Adipocyte (in vitro differentiated cells): ENCODE measurements at regions not wholly inside any gene's neighbourhood (a gene's known extent, or its start where the extent isn't known, plus 50 kb on each side); places are given as distances from the start of the nearest gene placed in this dataset.

Experiments
- DNase-seq: peaks from one replicate; pipeline ENCODE4 v3.0.0-alpha.2; 2015; ENCODE audit warnings: low read depth
- H3K27me3 ChIP-seq: replicated peaks from 2 replicates; pipeline ENCODE4 v1.7.0; 2013; ENCODE audit warnings: mild to moderate bottlenecking, low read length, moderate library complexity; ENCODE audit not compliant: control insufficient read depth, insufficient read depth
- H3K36me3 ChIP-seq: 2 replicates; pipeline ENCODE4 v1.7.0; 2013; ENCODE audit warnings: low read length, mild to moderate bottlenecking, moderate library complexity; ENCODE audit not compliant: control insufficient read depth, insufficient read depth, severe bottlenecking
- H3K4me1 ChIP-seq: 2 replicates; pipeline ENCODE4 v1.7.0; 2013; ENCODE audit warnings: mild to moderate bottlenecking, low read length, moderate library complexity; ENCODE audit not compliant: control insufficient read depth, insufficient read depth
- H3K4me3 ChIP-seq: 2 replicates; pipeline ENCODE4 v1.7.0; 2013; ENCODE audit warnings: mild to moderate bottlenecking, low read length, moderate library complexity
- H3K9ac ChIP-seq: 2 replicates; pipeline ENCODE4 v1.7.0; 2013; ENCODE audit warnings: mild to moderate bottlenecking, low read length, moderate library complexity
- H3K9me3 ChIP-seq: 2 replicates; pipeline ENCODE4 v1.7.0; 2013; ENCODE audit warnings: mild to moderate bottlenecking, low read length, moderate library complexity; ENCODE audit not compliant: control insufficient read depth

DNA sequence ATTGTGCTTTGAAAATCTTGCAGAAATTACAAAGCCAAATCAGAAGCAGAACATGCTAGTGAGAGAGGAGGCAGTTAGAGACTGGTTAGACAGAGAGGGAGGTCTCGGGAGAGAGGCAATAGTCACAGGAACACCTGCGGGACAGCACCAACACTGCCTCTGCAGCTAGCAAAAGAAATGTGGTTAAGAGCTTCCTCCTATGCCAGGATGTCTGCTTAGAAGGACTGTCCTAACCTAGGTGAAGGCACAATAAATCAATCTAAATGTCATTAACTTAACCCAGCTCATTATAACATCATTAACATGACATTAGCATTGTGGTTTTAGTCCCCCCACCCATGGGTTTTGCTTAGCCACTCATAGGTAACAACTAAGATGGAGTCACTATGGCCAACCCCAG lies 726.7 kb downstream of the PCDH18 start:
- no peaks in the 10 kb centered on the region for H3K4me1 ChIP-seq
- DNase-seq = no peak
- H3K4me3 ChIP-seq = no peak overlapping the region
- H3K9ac ChIP-seq = no peak overlapping the region
- no peaks in the 10 kb centered on the region for H3K9me3 ChIP-seq
- H3K27me3 ChIP-seq = no peaks in the 10 kb centered on the region
- no peaks in the 10 kb centered on the region for H3K36me3 ChIP-seq

GRCh38 chr4:136803433-136803832 lies 728.9 kb downstream of the PCDH18 start:
- Histone ChIP-seq H3K4me3 (no peak overlapping the region), H3K9ac (no peak overlapping the region), H3K27me3 (no peaks in the 10 kb centered on the region), H3K9me3 (no peaks in the 10 kb centered on the region), H3K4me1 (no peaks in the 10 kb centered on the region), H3K36me3 (no peaks in the 10 kb centered on the region)
- no peak for DNase-seq

GRCh38 chr4:136800248-136800647 lies 732.0 kb downstream of the PCDH18 start:
- no peak overlapping the region for H3K9ac ChIP-seq
- H3K36me3 ChIP-seq = no peaks in the 10 kb centered on the region
- no peaks in the 10 kb centered on the region for H3K4me1 ChIP-seq
- no peaks in the 10 kb centered on the region for H3K27me3 ChIP-seq
- no peak for DNase-seq
- H3K4me3 ChIP-seq = no peak overlapping the region
- H3K9me3 ChIP-seq = no peaks in the 10 kb centered on the region

DNA sequence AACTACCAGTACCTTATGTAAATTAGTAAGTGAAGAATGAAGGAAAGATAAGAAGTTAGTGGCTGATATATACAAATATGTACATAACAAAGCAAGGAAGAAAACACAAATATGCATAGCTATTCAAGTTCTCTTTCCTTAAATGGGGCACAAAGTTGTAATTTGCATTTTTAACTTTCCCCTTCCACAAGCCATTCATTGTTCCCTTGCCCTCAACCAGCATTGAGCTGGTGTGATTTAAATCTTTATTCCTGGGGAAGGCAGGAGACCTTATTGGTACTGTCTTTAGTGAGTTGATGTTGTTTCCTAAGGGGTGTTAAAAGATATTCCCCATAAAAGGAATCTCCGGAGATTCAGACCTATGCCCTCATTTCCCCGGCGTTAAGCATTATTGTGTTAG lies 735.3 kb downstream of the PCDH18 start:
- no peak for DNase-seq
- Histone ChIP-seq H3K9ac (no peak overlapping the region), H3K4me1 (peaks cover 4% of the 10 kb centered on the region), H3K36me3 (no peaks in the 10 kb centered on the region), H3K4me3 (no peak overlapping the region), H3K27me3 (no peaks in the 10 kb centered on the region), H3K9me3 (no peaks in the 10 kb centered on the region)

DNA sequence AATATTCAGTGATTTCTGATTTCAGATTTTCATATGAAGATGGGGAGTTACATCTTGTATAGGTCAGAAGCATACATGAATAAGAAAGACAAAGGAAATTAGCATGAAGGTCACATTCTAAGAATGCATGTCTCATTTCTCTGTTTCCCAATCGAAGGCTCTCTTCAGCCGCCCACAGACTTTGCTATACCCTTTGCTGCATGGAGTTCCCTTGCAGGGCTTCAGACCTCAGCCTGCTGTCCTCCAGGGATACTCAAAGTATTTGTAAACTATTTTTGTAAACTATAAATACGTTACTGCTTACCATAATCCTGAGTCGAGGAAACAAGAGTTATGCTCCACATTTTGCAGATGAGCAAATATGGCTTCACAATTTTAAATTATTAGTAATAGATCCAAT lies 738.4 kb downstream of the PCDH18 start:
- no peak overlapping the region for H3K9ac ChIP-seq
- H3K27me3 ChIP-seq = no peaks in the 10 kb centered on the region
- no peak overlapping the region for H3K4me3 ChIP-seq
- peaks cover 4% of the 10 kb centered on the region for H3K4me1 ChIP-seq
- DNase-seq = peak; percentile 23
- H3K9me3 ChIP-seq = no peaks in the 10 kb centered on the region
- no peaks in the 10 kb centered on the region for H3K36me3 ChIP-seq

DNA sequence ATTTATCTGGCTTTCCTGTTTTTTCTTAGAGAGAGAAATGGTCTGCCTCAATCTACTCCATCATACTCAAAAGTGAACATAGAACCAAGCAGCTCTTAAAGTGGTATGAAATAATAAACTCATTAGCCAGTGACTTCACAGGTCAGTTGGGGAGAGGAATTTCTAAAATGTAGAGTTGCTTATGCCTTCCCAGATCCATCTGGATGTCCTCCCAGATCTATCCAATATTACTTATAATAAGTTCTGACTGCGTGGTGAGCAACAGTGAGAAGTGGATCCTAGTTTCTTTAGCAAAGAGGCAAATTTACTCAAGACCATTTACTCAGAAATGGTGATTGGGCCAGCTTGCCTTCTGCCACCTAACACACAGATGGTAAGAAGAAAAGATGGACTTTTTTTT lies 748.0 kb downstream of the PCDH18 start:
- Histone ChIP-seq H3K4me1 (no peaks in the 10 kb centered on the region), H3K4me3 (no peak overlapping the region), H3K36me3 (no peaks in the 10 kb centered on the region), H3K9me3 (no peaks in the 10 kb centered on the region), H3K27me3 (no peaks in the 10 kb centered on the region), H3K9ac (no peak overlapping the region)
- DNase-seq = peak; percentile 39

DNA sequence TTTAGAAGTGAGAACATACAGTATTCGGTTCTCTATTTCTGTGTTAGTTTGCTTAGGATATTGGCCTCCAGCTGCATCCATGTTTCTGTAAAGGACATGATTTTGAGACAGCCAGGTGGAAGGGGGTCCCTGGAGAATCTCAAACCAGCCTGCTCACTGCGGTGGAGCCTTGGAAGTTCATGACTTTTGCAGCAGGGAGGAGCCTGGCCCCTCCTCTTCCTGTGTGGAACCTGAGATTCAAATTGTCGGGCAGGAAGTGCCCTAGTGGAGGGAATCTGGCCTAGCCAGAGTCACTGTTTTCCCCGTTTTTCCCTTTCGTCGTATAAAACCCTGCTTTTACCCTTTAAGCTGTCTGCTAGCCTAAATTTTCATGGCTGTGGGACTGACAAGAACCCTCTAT lies 762.6 kb downstream of the PCDH18 start:
- H3K4me1 ChIP-seq = peaks cover 12% of the 10 kb centered on the region
- no peak overlapping the region for H3K4me3 ChIP-seq
- H3K9ac ChIP-seq = no peak overlapping the region
- no peaks in the 10 kb centered on the region for H3K9me3 ChIP-seq
- DNase-seq = no peak
- H3K36me3 ChIP-seq = no peaks in the 10 kb centered on the region
- H3K27me3 ChIP-seq = no peaks in the 10 kb centered on the region

GRCh38 chr4:136768925-136769275 lies 763.4 kb downstream of the PCDH18 start:
- no peaks in the 10 kb centered on the region for H3K36me3 ChIP-seq
- no peaks in the 10 kb centered on the region for H3K27me3 ChIP-seq
- peak; percentile 83 for DNase-seq
- peak overlapping the region; percentile 33 for H3K4me3 ChIP-seq
- H3K9ac ChIP-seq = no peak overlapping the region
- no peaks in the 10 kb centered on the region for H3K9me3 ChIP-seq
- peaks cover 20% of the 10 kb centered on the region for H3K4me1 ChIP-seq

DNA sequence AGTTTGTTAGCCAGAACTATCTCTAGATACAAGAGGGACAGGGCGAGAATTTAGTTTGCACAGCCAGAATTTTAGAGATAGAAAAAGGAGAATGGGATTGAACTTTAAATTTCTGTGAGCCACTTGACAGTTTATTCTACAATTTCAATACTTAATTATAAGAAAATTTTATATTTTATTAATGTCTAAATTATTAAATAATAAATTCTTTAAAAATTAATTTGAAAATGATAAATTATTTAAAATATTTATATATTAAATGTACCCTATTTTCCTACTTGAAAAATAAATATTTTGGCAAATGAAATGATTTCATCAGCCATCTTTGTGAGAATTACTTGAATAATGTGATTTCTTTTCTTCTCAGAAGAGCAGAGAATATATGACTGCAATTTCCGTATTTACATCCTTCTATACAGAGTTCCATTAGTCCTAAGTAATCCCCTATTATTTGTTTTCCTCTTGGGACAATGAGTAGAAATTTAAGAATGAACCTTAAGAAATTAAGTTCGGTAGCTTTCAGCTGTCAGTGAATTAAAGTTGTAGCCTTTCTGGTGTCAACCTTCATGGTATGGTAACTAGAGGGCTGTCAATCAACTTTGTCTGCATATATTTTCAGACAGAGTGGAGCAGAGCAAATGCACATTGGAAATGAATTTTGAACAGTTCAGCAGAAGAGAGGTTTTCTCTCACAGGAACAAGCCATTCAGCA lies 763.9 kb downstream of the PCDH18 start:
- Histone ChIP-seq H3K27me3 (no peaks in the 10 kb centered on the region), H3K9ac (no peak overlapping the region), H3K4me3 (peak overlapping the region; percentile 33), H3K36me3 (no peaks in the 10 kb centered on the region), H3K9me3 (no peaks in the 10 kb centered on the region), H3K4me1 (peaks cover 21% of the 10 kb centered on the region)
- peak; percentile 5 for DNase-seq

- H3K36me3 ChIP-seq = no peaks in the 10 kb centered on the region
- no peak for DNase-seq
- no peaks in the 10 kb centered on the region for H3K9me3 ChIP-seq
- H3K4me1 ChIP-seq = peaks cover 16% of the 10 kb centered on the region
- H3K9ac ChIP-seq = no peak overlapping the region
- no peak overlapping the region for H3K4me3 ChIP-seq
- no peaks in the 10 kb centered on the region for H3K27me3 ChIP-seq
Measured at GRCh38 chr4:136763919-136764318, 768.4 kb downstream of the PCDH18 start.

GRCh38 chr4:136755531-136755916 lies 776.8 kb downstream of the PCDH18 start:
- H3K9ac ChIP-seq = no peak overlapping the region
- no peak for DNase-seq
- H3K36me3 ChIP-seq = no peaks in the 10 kb centered on the region
- peaks cover 7% of the 10 kb centered on the region for H3K4me1 ChIP-seq
- H3K27me3 ChIP-seq = no peaks in the 10 kb centered on the region
- H3K9me3 ChIP-seq = no peaks in the 10 kb centered on the region
- H3K4me3 ChIP-seq = no peak overlapping the region
